22Rv1 (cell line): ENCODE measurements at regions not wholly inside any gene's neighbourhood (a gene's known extent, or its start where the extent isn't known, plus 50 kb on each side); places are given as distances from the start of the nearest gene placed in this dataset.

Source experiments
- H3K27ac ChIP-seq: fragments of 450-650 bp; 2 replicates; pipeline ENCODE4 v1.5.1; 2017
- ZFX ChIP-seq: fragments of 450-650 bp; IDR thresholded peaks from 2 replicates; pipeline ENCODE4 v1.6.1; 2017; ENCODE audit warnings: antibody characterized with exemption, borderline replicate concordance
- TF ChIP-seq, protein P1 (sequence below): fragments of 450-650 bp; IDR thresholded peaks from 2 replicates; pipeline ENCODE4 v1.5.1; 2017; ENCODE audit warnings: mild to moderate bottlenecking

DNA sequence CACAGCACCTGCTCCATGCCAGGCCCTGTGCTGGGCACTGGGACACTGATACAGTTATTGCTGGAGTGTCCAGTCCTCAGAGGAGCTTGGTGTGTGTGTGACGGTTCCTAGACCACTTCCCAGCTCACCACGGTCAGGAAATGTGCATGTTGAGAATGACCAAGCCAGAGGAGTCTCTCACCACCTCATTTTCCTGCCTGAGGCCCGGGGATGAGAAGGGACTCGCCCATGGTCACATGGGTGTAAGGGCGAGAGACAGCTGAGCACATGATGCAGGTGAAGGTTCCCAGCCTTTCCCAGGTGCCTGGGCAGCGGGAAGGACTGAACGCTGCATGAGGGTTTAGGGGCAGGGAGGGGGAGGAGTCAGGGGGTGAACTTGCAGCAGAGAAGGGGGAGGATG lies 180.9 kb upstream of the TLE3 start:
- no peak overlapping the region for H3K27ac ChIP-seq
- TF ChIP-seq, protein P1, sequence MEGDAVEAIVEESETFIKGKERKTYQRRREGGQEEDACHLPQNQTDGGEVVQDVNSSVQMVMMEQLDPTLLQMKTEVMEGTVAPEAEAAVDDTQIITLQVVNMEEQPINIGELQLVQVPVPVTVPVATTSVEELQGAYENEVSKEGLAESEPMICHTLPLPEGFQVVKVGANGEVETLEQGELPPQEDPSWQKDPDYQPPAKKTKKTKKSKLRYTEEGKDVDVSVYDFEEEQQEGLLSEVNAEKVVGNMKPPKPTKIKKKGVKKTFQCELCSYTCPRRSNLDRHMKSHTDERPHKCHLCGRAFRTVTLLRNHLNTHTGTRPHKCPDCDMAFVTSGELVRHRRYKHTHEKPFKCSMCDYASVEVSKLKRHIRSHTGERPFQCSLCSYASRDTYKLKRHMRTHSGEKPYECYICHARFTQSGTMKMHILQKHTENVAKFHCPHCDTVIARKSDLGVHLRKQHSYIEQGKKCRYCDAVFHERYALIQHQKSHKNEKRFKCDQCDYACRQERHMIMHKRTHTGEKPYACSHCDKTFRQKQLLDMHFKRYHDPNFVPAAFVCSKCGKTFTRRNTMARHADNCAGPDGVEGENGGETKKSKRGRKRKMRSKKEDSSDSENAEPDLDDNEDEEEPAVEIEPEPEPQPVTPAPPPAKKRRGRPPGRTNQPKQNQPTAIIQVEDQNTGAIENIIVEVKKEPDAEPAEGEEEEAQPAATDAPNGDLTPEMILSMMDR = no peak
- no peak for TF ChIP-seq ZFX

DNA sequence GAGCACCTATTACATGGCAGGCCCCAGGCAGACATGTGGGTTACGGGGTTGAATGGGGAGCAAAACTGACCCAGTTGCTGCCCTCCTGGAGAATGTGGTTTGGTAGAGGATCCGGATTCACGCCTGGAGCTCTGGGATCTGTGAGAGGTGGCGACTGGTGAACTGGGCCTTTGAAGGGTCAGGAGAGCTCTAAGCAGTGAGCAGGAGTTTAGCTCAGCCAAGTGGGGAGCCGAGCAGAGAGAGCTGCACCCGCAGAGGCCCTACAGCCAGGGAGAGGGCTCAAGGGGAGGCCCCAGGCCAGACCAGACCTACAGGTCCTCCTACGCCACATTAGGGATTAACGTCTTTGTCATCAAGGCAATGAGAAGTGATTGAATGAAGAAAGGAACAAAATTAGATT lies 179.8 kb upstream of the TLE3 start:
- no peak for TF ChIP-seq ZFX
- TF ChIP-seq, protein P1 = no peak
- H3K27ac ChIP-seq = no peak overlapping the region

DNA sequence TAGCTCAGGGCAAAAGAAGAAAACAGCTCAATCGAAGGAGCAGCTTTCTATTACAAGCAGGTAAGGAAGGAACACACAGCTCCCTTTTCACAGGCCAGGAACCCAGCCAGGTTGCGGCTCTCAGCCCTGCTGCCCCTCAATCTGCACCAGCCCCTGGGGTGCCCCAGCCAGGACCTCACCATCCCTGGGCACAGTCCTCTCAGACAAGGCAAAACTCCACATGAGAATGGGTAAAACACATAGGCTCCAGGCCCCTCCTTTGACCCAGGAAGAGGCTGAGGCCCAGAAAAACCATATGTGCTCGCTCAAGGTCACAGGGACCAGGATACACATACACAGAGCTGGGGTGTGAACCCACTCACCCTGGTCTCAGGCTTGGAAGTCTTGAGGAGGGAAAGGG lies 178.7 kb upstream of the TLE3 start:
- no peak overlapping the region for H3K27ac ChIP-seq
- no peak for TF ChIP-seq ZFX

DNA sequence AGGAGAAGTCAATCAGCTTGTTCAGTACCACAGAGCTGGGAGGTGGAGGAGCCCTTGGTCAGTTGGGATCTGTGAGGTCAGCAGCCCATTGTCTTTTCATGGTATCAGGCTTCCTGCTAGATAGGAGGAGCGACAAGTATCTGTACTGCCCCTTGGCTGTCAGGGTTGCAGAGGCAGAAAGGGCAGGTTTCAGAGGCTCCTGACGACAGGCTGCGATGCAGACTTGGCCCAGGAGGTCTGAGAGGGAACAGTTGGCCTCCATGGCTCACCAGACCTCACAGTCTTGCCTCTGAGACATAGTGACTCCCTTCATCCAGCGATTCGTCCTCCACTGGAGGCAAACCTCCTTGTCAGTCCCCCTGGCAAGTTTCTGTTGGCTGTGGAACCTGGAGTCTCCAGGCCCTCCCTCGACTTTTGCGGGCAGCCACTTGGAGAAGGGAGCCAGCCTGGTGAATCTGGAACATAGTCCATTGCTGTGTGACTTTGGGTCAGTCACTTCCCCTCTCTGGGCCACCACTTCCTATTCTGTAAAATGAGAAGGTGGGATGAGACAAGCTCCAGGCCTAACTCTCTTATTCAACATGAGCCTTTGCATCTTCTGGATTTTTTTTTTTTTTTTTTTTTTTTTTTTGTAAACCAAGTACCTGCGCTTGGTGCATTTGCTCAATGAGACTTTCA lies 177.9 kb upstream of the TLE3 start:
- TF ChIP-seq, protein P1 = no peak
- TF ChIP-seq ZFX = no peak
- H3K27ac ChIP-seq = no peak overlapping the region

DNA sequence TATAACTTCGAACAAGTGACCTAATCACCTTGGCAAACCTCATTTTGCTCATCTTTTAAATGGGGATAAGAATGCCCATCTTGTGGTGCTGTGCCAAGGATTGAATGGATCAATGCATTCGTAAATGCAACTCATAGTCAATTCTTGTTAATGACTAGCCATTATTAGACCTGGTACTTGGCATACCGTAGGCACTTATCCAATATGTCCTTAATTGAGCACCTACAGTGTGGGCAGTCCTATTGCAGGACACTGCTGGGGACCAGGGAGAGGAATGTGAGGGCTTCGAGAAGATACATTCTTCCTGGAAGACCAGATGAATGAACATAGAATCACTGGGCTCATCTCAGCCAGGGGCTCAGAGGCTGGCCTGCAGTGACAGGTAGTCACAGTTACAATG lies 177.2 kb upstream of the TLE3 start:
- no peak for TF ChIP-seq ZFX
- TF ChIP-seq, protein P1 = no peak
- no peak overlapping the region for H3K27ac ChIP-seq

DNA sequence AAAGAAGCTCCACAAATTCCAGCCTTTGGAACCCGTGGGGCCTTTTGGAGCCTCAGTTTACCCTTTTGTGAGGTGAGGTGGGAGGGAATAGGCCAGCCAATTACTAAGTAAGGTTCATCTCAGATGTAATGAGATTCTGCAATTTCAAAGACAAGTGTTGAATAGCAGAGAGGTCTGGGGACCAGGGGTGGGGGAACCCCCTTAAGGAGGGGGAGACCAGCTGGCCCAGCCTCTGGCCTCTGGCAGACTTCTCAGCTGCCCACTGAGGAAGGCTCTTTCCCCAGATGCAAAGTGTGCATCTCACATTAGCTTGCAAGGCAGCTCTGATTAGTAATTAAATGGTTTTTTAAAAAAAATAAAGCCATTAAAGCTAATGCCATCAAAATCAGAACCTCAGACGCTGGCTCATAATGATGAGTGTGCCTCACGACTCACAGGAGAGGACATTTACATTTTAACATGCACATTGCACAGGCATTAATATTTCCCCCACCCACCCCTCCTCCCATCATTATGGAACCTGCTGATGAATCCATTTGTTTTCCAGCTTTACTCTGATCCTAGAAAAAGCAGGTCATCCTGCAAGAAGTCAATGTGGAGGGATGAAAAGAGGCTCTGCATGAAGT lies 176.7 kb upstream of the TLE3 start:
- no peak for TF ChIP-seq ZFX
- TF ChIP-seq, protein P1 = no peak
- no peak overlapping the region for H3K27ac ChIP-seq

DNA sequence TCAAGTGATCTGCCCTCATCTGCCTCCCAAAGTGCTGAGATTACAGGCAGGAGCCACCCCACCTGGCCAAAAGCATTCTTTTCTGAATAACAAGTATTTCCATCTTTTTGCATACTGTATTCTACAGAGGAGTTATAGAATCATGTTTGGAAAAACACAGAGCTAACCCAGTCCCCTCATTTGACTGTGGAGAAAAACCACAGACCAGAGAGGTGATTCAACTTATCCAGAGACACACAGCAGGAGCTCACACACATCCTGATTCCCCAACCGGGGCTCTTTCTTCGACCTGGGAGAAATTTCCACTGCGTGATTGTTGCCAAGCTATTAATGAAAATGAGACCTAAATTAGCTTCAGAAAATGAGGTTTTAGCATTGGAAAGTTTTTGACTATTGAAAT lies 176.1 kb upstream of the TLE3 start:
- TF ChIP-seq ZFX = no peak
- TF ChIP-seq, protein P1 = no peak
- H3K27ac ChIP-seq = no peak overlapping the region
